MCF 10A (cell line): ENCODE measurements at regions not wholly inside any gene's neighbourhood (a gene's known extent, or its start where the extent isn't known, plus 50 kb on each side); places are given as distances from the start of the nearest gene placed in this dataset.

Experiments used
- BruUV-seq: library from RNA; stranded (reverse); fragments of 400-500 nt; replicated peaks from 2 replicates; lab custom pipeline; 2021; lab: Mats Ljungman, UMichigan
- CTCF ChIA-PET: fragments of 300-600 bp; sonication (Branson Sonifier 250); formaldehyde crosslinking; extraction: SDS; loops from one replicate; lab custom pipeline; 2021; ENCODE audit warnings: antibody characterized with exemption, inconsistent platforms; lab: Yijun Ruan, JAX
- POLR2A ChIA-PET: fragments of 300-600, 350-650 bp; sonication (Branson Sonifier 250); formaldehyde crosslinking; extraction: SDS; loops from one replicate; lab custom pipeline; 2020; ENCODE audit warnings: antibody characterized with exemption, inconsistent platforms; lab: Yijun Ruan, JAX
- DNase-seq: peaks from one replicate; pipeline ENCODE4 v3.0.0-alpha.2; 2018; ENCODE audit not compliant: unreplicated experiment
- H3K27ac Mint-ChIP-seq: one replicate; pipeline ENCODE4 v1.8.0; 2022; ENCODE audit warnings: mild to moderate bottlenecking, low read depth, mixed read lengths; ENCODE audit not compliant: unreplicated experiment
- H3K27me3 Mint-ChIP-seq: one replicate; pipeline ENCODE4 v1.8.0; 2022; ENCODE audit warnings: mixed read lengths; ENCODE audit not compliant: insufficient read depth, unreplicated experiment
- H3K36me3 Mint-ChIP-seq: one replicate; pipeline ENCODE4 v1.8.0; 2022; ENCODE audit warnings: mild to moderate bottlenecking, moderate library complexity, mixed read lengths; ENCODE audit not compliant: insufficient read depth, unreplicated experiment
- H3K4me1 Mint-ChIP-seq: one replicate; pipeline ENCODE4 v1.8.0; 2022; ENCODE audit warnings: mixed read lengths; ENCODE audit not compliant: insufficient read depth, unreplicated experiment
- H3K4me3 Mint-ChIP-seq: one replicate; pipeline ENCODE4 v1.8.0; 2022; ENCODE audit warnings: mild to moderate bottlenecking, moderate library complexity, mixed read lengths; ENCODE audit not compliant: unreplicated experiment
- H3K9me3 Mint-ChIP-seq: one replicate; pipeline ENCODE4 v1.8.0; 2022; ENCODE audit warnings: mixed read lengths; ENCODE audit not compliant: unreplicated experiment
- CTCF ChIP-seq: fragments of 200-600 bp; IDR thresholded peaks from one replicate; pipeline ENCODE4 v1.8.0; 2022; ENCODE audit warnings: antibody characterized with exemption, mild to moderate bottlenecking; ENCODE audit not compliant: unreplicated experiment
- intact Hi-C: fragments of 100-400 bp; cut with micrococcal nuclease; formaldehyde crosslinking; loops from 2 replicates; pipeline ENCODE4 v1.14.1; 2022

GRCh38 chr15:70219966-70220365 lies 122.2 kb upstream of the TLE3 start:
- CTCF ChIA-PET: no interaction called here
- Mint-ChIP-seq H3K4me1 (no peaks in the 10 kb centered on the region), H3K9me3 (no peaks in the 10 kb centered on the region), H3K36me3 (no peaks in the 10 kb centered on the region), H3K27ac (no peak overlapping the region), H3K27me3 (no peaks in the 10 kb centered on the region), H3K4me3 (no peak overlapping the region)
- DNase-seq: no peak
- intact Hi-C loops: no loop called here
- POLR2A ChIA-PET: no interaction called here
- no peak for TF ChIP-seq CTCF
- BruUV-seq: no TSS peak

GRCh38 chr15:70219256-70219895 lies 121.7 kb upstream of the TLE3 start:
- Mint-ChIP-seq H3K36me3 (no peaks in the 10 kb centered on the region), H3K4me3 (no peak overlapping the region), H3K9me3 (no peaks in the 10 kb centered on the region), H3K4me1 (no peaks in the 10 kb centered on the region), H3K27ac (no peak overlapping the region), H3K27me3 (no peaks in the 10 kb centered on the region)
- no peak for TF ChIP-seq CTCF
- ChIA-PET CTCF (no interaction called here), POLR2A (no interaction called here)
- no TSS peak for BruUV-seq
- intact Hi-C loops: no loop called here
- DNase-seq: no peak

- no peaks in the 10 kb centered on the region for H3K4me1 Mint-ChIP-seq
- TF ChIP-seq CTCF: no peak
- intact Hi-C loops: no loop called here
- no peaks in the 10 kb centered on the region for H3K36me3 Mint-ChIP-seq
- no peak overlapping the region for H3K27ac Mint-ChIP-seq
- no peak overlapping the region for H3K4me3 Mint-ChIP-seq
- POLR2A ChIA-PET: interaction anchor here (1.0 kb wide), 1 partner anchor 67 kb away, joined by 3 read pairs; no protein-coding TSS in a partner anchor
- CTCF ChIA-PET: no interaction called here
- no peak for DNase-seq
- no TSS peak for BruUV-seq
- no peaks in the 10 kb centered on the region for H3K9me3 Mint-ChIP-seq
- no peaks in the 10 kb centered on the region for H3K27me3 Mint-ChIP-seq
Observed at GRCh38 chr15:70217226-70218160, 119.8 kb upstream of the TLE3 start.

- Mint-ChIP-seq H3K36me3 (no peaks in the 10 kb centered on the region), H3K27me3 (no peaks in the 10 kb centered on the region), H3K9me3 (no peaks in the 10 kb centered on the region), H3K4me3 (no peak overlapping the region), H3K27ac (no peak overlapping the region), H3K4me1 (no peaks in the 10 kb centered on the region)
- BruUV-seq: no TSS peak
- no peak for DNase-seq
- POLR2A ChIA-PET: interaction anchor here (0.8 kb wide), 1 partner anchor 9 kb away, joined by 3 read pairs; no protein-coding TSS in a partner anchor
- TF ChIP-seq CTCF: no peak
- intact Hi-C loops: no loop called here
- CTCF ChIA-PET: no interaction called here
Observed at GRCh38 chr15:70215951-70216350, 118.2 kb upstream of the TLE3 start.
